ENCODE measurements at regions not wholly inside any gene's neighbourhood (a gene's known extent, or its start where the extent isn't known, plus 50 kb on each side); places are given as distances from the start of the nearest gene placed in this dataset.

DNA sequence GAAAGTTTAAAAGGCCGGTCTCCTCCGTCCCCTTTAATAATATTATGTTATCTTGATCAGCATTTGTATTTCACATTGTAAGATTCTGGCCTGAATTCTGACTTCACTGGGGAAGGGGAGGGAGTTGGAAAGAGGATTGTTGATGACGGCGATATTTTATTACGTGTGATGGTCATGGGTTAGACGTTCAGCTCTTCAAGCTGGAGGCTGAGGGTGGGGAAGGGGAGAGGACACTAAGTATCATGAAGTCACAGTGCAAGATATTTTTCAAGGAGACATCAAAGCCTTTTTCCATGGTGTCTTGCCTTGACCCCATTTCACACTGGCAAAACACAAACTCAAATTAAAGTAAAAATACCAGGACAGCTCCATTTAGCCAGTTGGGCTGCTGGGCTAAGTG lies 126.7 kb downstream of the WDR11 start:
- H3K36me3 ChIP-seq (replicated peaks in 1 of 2) = no peaks in the 10 kb centered on the region
- H3K27ac ChIP-seq = peak overlapping the region; percentile 16 to 69 (median 41)
- peak in 5 of 7 donors; percentile 24 to 57 (median 52) for DNase-seq
- H3K9me3 ChIP-seq (replicated peaks in 1 of 3) = no peaks in the 10 kb centered on the region
- H3K4me1 ChIP-seq (replicated peaks in 1 of 2) = peaks cover 22 to 24% of the 10 kb centered on the region in 2 donors
- H3K4me3 ChIP-seq = no peak overlapping the region
- TF ChIP-seq, protein P1, sequence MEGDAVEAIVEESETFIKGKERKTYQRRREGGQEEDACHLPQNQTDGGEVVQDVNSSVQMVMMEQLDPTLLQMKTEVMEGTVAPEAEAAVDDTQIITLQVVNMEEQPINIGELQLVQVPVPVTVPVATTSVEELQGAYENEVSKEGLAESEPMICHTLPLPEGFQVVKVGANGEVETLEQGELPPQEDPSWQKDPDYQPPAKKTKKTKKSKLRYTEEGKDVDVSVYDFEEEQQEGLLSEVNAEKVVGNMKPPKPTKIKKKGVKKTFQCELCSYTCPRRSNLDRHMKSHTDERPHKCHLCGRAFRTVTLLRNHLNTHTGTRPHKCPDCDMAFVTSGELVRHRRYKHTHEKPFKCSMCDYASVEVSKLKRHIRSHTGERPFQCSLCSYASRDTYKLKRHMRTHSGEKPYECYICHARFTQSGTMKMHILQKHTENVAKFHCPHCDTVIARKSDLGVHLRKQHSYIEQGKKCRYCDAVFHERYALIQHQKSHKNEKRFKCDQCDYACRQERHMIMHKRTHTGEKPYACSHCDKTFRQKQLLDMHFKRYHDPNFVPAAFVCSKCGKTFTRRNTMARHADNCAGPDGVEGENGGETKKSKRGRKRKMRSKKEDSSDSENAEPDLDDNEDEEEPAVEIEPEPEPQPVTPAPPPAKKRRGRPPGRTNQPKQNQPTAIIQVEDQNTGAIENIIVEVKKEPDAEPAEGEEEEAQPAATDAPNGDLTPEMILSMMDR (IDR thresholded peaks at IDR 0.05) = no peak
- TF ChIP-seq POLR2A (IDR thresholded peaks at IDR 0.05) = no peak
- no peaks in the 10 kb centered on the region for H3K27me3 ChIP-seq
- intact Hi-C loops (cut with DNase I) = no loop called here
- WGBS, 4 donors = 34 to 45% (median 38%) methylated on average over 6 of the region's 6 CpGs

DNA sequence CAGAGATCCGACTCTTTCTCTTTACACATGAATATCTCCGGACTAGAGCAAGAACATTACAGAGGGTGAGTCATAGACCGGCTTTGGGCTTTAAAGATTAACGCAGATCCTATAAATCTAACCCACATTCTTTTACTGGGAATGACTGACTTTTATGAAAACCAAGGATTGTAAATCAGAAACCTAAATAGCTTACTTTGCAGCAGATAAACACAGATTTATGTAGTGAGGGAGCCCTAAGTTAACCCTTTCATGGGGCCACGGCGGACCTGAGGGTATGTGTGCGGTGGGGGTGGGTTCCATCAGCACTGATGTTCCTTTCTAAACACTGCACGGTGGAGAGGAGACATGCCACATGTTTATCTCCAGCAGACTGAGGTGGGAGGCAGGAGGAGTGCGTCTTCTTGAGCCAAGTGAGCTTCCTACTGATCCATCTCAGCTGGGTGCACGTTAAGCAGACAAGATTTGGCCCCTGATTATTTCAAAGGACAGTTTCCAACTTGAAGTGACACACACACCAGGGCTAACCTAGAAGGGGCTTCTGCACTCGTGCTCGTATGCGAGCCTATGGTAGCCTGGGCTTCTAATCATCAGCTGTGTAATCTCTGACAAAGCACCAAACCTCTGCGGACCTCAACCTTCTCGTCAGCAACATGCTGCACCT lies 127.6 kb downstream of the WDR11 start:
- WGBS, 4 donors = 12 to 19% (median 14%) methylated on average over 11 to 15 of the region's 15 CpGs
- TF ChIP-seq, protein P1 (IDR thresholded peaks at IDR 0.05) = no peak
- no peak for TF ChIP-seq POLR2A (IDR thresholded peaks at IDR 0.05)
- Histone ChIP-seq H3K36me3 (replicated peaks in 1 of 2) (no peaks in the 10 kb centered on the region), H3K4me3 (peak overlapping the region in 2 of 4 donors; percentile 25), H3K27ac (peak overlapping the region in 4 of 5 donors; percentile 40 to 69 (median 52)), H3K4me1 (replicated peaks in 1 of 2) (peaks cover 22 to 24% of the 10 kb centered on the region in 2 donors), H3K27me3 (no peaks in the 10 kb centered on the region), H3K9me3 (replicated peaks in 1 of 3) (no peaks in the 10 kb centered on the region)
- peak in 2 of 7 donors; percentile 22 to 53 for DNase-seq
- intact Hi-C loops (cut with DNase I) = no loop called here

DNA sequence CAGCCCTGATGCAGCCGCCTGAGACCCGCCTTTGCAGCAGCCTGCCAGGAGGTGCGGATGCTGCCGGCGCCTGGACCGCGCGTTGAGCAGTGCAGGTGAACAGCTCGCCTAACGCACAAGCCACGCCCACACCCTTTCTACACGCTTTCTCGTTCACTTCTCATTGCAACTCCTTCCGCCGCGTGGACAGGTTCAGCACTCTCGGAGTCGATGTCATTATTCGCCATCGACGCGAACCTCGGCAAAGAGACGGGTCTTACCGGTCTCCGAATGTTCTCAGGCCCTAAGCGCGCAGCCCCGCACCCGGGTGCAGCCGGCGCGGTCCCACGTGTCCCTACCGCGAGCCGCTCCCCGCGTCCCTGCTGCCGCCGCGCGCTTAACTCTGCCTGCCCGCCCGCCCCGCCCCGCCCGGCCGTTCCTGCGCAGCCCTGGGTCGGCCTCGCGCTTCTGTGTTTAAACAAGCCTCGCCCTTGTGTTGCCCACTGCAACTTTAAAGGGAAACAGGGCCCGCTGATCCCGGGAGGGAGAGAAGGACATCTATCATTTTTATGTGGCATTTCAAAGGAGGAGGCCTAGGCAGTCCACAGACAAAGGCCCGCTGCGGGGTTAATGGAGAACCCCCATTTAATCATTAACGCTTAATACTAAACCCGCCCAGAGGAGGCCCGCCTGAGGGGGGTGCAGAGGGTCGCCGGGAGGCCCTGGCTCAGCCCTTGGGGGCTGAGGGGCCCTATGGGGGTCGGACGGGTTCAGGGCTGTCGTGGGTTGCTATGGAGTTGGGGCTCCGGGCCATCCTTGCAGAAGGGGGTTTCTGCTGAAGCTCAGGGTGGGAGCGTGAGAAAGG lies 128.5 kb downstream of the WDR11 start:
- H3K4me1 ChIP-seq (replicated peaks in 1 of 2) = peaks cover 22 to 24% of the 10 kb centered on the region in 2 donors
- no peaks in the 10 kb centered on the region for H3K36me3 ChIP-seq (replicated peaks in 1 of 2)
- intact Hi-C loops (cut with DNase I) = no loop called here
- WGBS, 4 donors = 7 to 16% (median 7%) methylated on average over 26 to 68 of the region's 68 CpGs
- H3K27me3 ChIP-seq = no peaks in the 10 kb centered on the region
- TF ChIP-seq, protein P1 (IDR thresholded peaks at IDR 0.05) = no peak
- TF ChIP-seq POLR2A (IDR thresholded peaks at IDR 0.05) = peak in 1 of 2 donors; percentile 55
- DNase-seq = peak; percentile 59 to 85 (median 74)
- no peaks in the 10 kb centered on the region for H3K9me3 ChIP-seq (replicated peaks in 1 of 3)
- peak overlapping the region in 4 of 5 donors; percentile 40 to 69 (median 52) for H3K27ac ChIP-seq
- H3K4me3 ChIP-seq = peak overlapping the region in 2 of 4 donors; percentile 25
